ENCODE measurements at regions not wholly inside any gene's neighbourhood (a gene's known extent, or its start where the extent isn't known, plus 50 kb on each side); places are given as distances from the start of the nearest gene placed in this dataset.
A peak's percentile ranks its signal among the peaks of the same experiment; 100 is the strongest.

DNA sequence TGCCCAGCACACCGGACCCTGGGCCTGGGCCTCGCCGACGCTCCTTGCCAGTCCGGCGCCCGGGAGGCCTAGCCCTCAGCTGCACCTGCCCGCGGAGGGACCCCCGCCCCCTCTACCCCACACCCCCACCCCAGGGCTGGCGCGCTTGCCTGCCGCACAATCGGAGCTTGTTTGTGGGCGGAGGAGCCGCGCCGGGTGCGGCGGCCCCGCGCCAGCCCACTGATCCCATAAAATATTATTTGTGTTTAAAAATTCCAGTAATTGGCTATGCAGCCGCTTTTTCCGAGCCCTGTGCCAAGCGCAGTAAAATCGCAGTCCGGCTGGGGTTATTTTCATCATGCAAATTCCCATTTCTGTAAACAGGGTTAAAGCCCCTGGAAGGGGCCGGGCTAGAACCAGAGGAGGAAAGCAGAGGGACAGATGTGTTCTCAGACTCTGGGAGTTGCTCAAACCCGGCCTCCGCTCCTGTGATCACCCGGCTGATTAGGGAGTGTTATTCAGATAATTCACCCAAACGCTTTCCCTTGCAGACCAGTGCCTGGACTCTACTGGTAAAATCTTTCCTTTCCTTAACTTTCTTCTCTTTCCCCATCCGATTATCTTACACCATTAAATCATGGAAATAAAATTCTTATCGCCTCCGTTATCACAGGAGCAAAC lies 93.1 kb downstream of the NCR2 start:
- Histone ChIP-seq H3K27ac (peak overlapping the region; percentile 56 to 74 (median 67)), H3K4me1 (peaks cover 16 to 31% (median 24%) of the 10 kb centered on the region in 4 donors), H3K9me3 (no peaks in the 10 kb centered on the region), H3K36me3 (no peaks in the 10 kb centered on the region), H3K27me3 (peaks cover 0 to 18% (median 5%) of the 10 kb centered on the region in 4 donors), H3K4me3 (peak overlapping the region; percentile 34 to 61 (median 46))
- no peak for DNase-seq
- 10 to 12% methylated on average over 13 to 18 of the region's 35 CpGs for WGBS, 2 donors
- TF ChIP-seq POLR2AphosphoS5 (IDR thresholded peaks at IDR 0.05) (no peak), POLR2A (IDR thresholded peaks at IDR 0.05) (no peak), EP300 (IDR thresholded peaks at IDR 0.05) (no peak)
- TF ChIP-seq, protein P1, sequence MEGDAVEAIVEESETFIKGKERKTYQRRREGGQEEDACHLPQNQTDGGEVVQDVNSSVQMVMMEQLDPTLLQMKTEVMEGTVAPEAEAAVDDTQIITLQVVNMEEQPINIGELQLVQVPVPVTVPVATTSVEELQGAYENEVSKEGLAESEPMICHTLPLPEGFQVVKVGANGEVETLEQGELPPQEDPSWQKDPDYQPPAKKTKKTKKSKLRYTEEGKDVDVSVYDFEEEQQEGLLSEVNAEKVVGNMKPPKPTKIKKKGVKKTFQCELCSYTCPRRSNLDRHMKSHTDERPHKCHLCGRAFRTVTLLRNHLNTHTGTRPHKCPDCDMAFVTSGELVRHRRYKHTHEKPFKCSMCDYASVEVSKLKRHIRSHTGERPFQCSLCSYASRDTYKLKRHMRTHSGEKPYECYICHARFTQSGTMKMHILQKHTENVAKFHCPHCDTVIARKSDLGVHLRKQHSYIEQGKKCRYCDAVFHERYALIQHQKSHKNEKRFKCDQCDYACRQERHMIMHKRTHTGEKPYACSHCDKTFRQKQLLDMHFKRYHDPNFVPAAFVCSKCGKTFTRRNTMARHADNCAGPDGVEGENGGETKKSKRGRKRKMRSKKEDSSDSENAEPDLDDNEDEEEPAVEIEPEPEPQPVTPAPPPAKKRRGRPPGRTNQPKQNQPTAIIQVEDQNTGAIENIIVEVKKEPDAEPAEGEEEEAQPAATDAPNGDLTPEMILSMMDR (IDR thresholded peaks at IDR 0.05) = no peak
- ATAC-seq (ENCODE audit: low FRiP score in 2 of 2) = peak in 1 of 2 donors; percentile 27

DNA sequence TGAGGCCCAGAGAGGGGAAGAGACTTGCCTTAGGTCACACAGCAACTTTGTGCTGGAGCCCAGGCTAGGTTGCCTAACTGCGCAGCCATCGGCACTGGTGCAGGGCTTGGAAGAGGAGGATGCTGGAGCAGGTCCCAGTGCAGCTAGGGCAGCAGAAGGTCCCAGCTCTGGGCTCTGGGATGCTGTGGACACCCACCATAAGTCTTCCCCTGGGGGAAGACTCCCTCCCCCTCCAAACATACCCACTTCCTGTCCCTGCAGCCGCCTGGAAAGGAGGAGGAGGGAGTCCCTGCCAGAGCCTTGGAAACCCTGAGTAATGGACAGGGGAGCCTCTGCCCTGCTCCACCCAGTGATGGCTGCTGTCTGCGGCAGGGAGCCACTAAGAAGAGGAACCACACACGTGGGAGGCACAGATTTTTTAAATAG lies 93.6 kb downstream of the NCR2 start:
- TF ChIP-seq POLR2AphosphoS5 (IDR thresholded peaks at IDR 0.05) (no peak), EP300 (IDR thresholded peaks at IDR 0.05) (no peak), POLR2A (IDR thresholded peaks at IDR 0.05) (no peak)
- TF ChIP-seq, protein P1 (IDR thresholded peaks at IDR 0.05) = no peak
- no peak overlapping the region for H3K4me3 ChIP-seq
- no peaks in the 10 kb centered on the region for H3K9me3 ChIP-seq
- DNase-seq = no peak
- peaks cover 16 to 31% (median 24%) of the 10 kb centered on the region in 4 donors for H3K4me1 ChIP-seq
- peaks cover 0 to 18% (median 5%) of the 10 kb centered on the region in 4 donors for H3K27me3 ChIP-seq
- peak in 1 of 2 donors; percentile 77 for ATAC-seq (ENCODE audit: low FRiP score in 2 of 2)
- H3K36me3 ChIP-seq = no peaks in the 10 kb centered on the region
- H3K27ac ChIP-seq = no peak overlapping the region
- WGBS, 2 donors = 19 to 32% methylated on average over 5 of the region's 5 CpGs

DNA sequence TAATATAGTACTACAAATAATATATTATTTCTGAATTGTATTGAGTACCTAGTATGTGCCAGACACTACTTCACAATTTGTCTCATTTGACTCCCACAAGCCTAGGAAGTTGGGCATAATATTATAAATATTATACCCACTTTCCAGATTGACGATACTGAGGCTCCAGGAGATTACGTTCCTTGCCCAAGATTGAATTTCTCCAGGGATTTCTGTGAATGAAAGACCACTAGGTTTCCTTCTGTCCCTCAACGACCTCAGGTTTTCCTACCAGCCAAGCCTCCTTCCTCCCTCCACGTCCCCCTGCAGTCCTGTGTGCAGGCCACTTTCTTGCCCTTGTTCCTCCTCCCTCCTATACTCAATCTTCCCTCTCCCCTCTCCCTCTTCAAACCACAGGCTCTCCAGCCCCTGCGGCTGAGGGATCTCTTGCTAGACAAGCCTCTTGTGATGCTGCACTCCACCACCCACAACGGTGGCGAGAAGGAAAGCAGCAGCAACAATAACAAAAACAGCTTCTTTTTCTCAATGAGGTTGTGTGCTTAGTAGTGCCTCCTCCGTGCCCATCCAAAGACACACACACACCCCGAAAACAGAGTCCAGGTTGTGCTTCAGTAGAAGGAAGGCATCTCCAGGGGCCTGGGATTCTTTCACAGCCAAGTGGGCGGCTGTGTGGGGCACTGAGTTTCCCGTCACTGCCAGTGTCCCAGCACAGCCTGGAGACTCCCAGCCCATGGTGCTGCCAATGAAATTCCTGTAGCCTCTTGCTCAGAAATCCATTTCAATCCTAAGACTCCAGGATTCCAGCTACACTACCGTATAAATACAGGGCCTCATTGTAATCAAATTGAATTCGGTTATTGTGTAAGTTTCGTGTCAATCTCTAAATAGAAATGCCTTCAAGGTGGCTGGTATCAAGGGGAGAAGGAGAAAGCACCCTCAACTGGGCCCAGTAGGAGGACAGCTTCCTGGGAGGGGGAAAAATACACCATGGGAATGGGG lies 94.4 kb downstream of the NCR2 start:
- no peak overlapping the region for H3K27ac ChIP-seq
- DNase-seq = no peak
- WGBS, 2 donors = 73 to 75% methylated on average over 14 of the region's 14 CpGs

DNA sequence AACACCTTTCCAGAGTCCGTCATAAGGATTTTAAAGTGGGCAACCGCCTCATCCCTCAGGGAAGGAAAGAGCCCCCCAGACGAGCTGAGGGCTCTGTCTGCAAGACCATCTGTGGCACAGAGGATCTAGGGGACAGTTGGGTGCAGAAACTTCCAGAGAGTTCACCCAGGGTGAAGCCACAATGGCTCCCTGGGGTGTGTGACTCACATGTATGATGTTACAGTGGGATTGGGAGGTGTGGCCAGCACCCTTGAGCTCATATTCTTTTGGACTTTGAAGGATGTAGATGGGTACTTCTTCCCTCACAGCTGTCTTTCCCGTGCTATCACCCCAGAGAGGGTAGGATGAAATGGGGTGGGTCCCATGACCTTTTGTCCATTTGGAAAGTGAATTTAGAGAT lies 95.5 kb downstream of the NCR2 start:
- DNase-seq (no peak), ATAC-seq (ENCODE audit: low FRiP score in 2 of 2) (no peak)
- Histone ChIP-seq H3K9me3 (no peaks in the 10 kb centered on the region), H3K36me3 (no peaks in the 10 kb centered on the region), H3K4me1 (peaks cover 16 to 31% (median 24%) of the 10 kb centered on the region in 4 donors), H3K27me3 (peaks cover 0 to 18% (median 5%) of the 10 kb centered on the region in 4 donors), H3K4me3 (no peak overlapping the region), H3K27ac (no peak overlapping the region)
- WGBS, 2 donors = 73 to 81% methylated on average over 2 to 4 of the region's 4 CpGs
- TF ChIP-seq EP300 (IDR thresholded peaks at IDR 0.05) (no peak), POLR2AphosphoS5 (IDR thresholded peaks at IDR 0.05) (no peak), POLR2A (IDR thresholded peaks at IDR 0.05) (no peak)
- TF ChIP-seq, protein P1 (IDR thresholded peaks at IDR 0.05) = no peak

More for the DNA sequence above, 94.4 kb downstream of the NCR2 start:
- TF ChIP-seq, protein P1 (IDR thresholded peaks at IDR 0.05) = no peak
- TF ChIP-seq EP300 (IDR thresholded peaks at IDR 0.05) (no peak), POLR2A (IDR thresholded peaks at IDR 0.05) (no peak), POLR2AphosphoS5 (IDR thresholded peaks at IDR 0.05) (no peak)
- peaks cover 0 to 18% (median 5%) of the 10 kb centered on the region in 4 donors for H3K27me3 ChIP-seq
- H3K9me3 ChIP-seq = no peaks in the 10 kb centered on the region
- H3K4me3 ChIP-seq = no peak overlapping the region
- peaks cover 16 to 31% (median 24%) of the 10 kb centered on the region in 4 donors for H3K4me1 ChIP-seq
- no peaks in the 10 kb centered on the region for H3K36me3 ChIP-seq
- ATAC-seq (ENCODE audit: low FRiP score in 2 of 2) = no peak

All from upper lobe of left lung (tissue), 6 donors.